Endothelial cell of umbilical vein (primary cell): ENCODE measurements at regions not wholly inside any gene's neighbourhood (a gene's known extent, or its start where the extent isn't known, plus 50 kb on each side); places are given as distances from the start of the nearest gene placed in this dataset.

Experiments used
- BruUV-seq: library from RNA; stranded (reverse); fragments of 400-500 nt; replicated peaks from 2 replicates; lab custom pipeline; 2021; lab: Mats Ljungman, UMichigan
- CTCF ChIA-PET: fragments of 300-600, 350-600 bp; sonication (Branson Sonifier 250); formaldehyde crosslinking; loops from one replicate; lab custom pipeline; 2021; ENCODE audit warnings: antibody characterized with exemption, inconsistent platforms; lab: Charles Lee
- POLR2A ChIA-PET: fragments of 300-600, 350-600 bp; sonication (Branson Sonifier 250); formaldehyde crosslinking; loops from one replicate; lab custom pipeline; 2021; ENCODE audit warnings: antibody characterized with exemption, inconsistent platforms; lab: Charles Lee
- DNase-seq: peaks from one replicate; pipeline ENCODE4 v3.0.0-alpha.2; 2011; ENCODE audit warnings: low read depth, low spot score
- FAIRE-seq: peaks from 2 replicates; lab custom pipeline; 2011; peaks lifted over from hg19 to GRCh38; lab: Jason Lieb, UNC
- H2AFZ ChIP-seq: 2 replicates; pipeline ENCODE4 v1.6.0; 2012; ENCODE audit warnings: low read depth, low read length, control low read depth, inconsistent platforms
- H3K27ac ChIP-seq: 2 replicates; pipeline ENCODE4 v1.5.1; 2011; ENCODE audit warnings: low read depth, mild to moderate bottlenecking, control low read depth, low read length, moderate library complexity; ENCODE audit not compliant: insufficient read depth
- H3K27me3 ChIP-seq, 2 experiments: 2 replicates each; pipeline versions ENCODE4 v1.6.0 to v1.6.1; 2011; ENCODE audit warnings: low read length in 2 of 2, mixed read lengths in 1 of 2; ENCODE audit not compliant: control insufficient read depth in 2 of 2, insufficient read depth in 2 of 2
- H3K36me3 ChIP-seq, 2 experiments: 2 replicates in 1 of 2; 3 replicates in 1 of 2; pipeline ENCODE4 v1.5.1; 2011; ENCODE audit warnings: low read length in 2 of 2, mild to moderate bottlenecking in 1 of 2, moderate library complexity in 1 of 2; ENCODE audit not compliant: control insufficient read depth in 2 of 2, insufficient read depth in 2 of 2; ENCODE audit errors: extremely low read depth in 1 of 2
- H3K4me1 ChIP-seq: 3 replicates; pipeline ENCODE4 v1.5.1; 2011; ENCODE audit warnings: mild to moderate bottlenecking, low read length; ENCODE audit not compliant: control insufficient read depth, insufficient read depth; ENCODE audit errors: extremely low read depth
- H3K4me2 ChIP-seq: 2 replicates; pipeline ENCODE4 v1.6.1; 2011; ENCODE audit warnings: low read length, control low read depth, mixed read lengths; ENCODE audit not compliant: insufficient read depth
- H3K4me3 ChIP-seq, 3 experiments: fragments of 200-600 bp in 1 of 3; sonication (generic), shearing (Covaris generic) in 1 of 3; replicated peaks in 1 of 3; 2 replicates each; pipeline ENCODE4 v1.5.1; 2011 to 2016; ENCODE audit warnings: control low read depth in 3 of 3, low read length in 3 of 3, mild to moderate bottlenecking in 2 of 3, inconsistent platforms in 1 of 3, low read depth in 1 of 3, moderate library complexity in 1 of 3; ENCODE audit not compliant: insufficient read depth in 1 of 3
- H3K79me2 ChIP-seq: 2 replicates; pipeline ENCODE4 v1.6.0; 2012; ENCODE audit warnings: low read length, inconsistent platforms; ENCODE audit not compliant: control insufficient read depth, insufficient read depth
- H3K9ac ChIP-seq: replicated peaks from 2 replicates; pipeline ENCODE3; 2011; ENCODE audit warnings: low read length, control low read depth; ENCODE audit not compliant: insufficient read depth; ENCODE audit errors: extremely low read depth
- H3K9me1 ChIP-seq: replicated peaks from 3 replicates; pipeline ENCODE4 v1.6.0; 2011; ENCODE audit warnings: mild to moderate bottlenecking, low read length; ENCODE audit not compliant: control insufficient read depth, insufficient read depth; ENCODE audit errors: extremely low read depth
- H3K9me3 ChIP-seq: replicated peaks from 2 replicates; pipeline ENCODE4 v1.5.1; 2012; ENCODE audit warnings: low read length, inconsistent platforms; ENCODE audit not compliant: control insufficient read depth, insufficient read depth
- H4K20me1 ChIP-seq: replicated peaks from 2 replicates; pipeline ENCODE3; 2011; ENCODE audit warnings: mild to moderate bottlenecking, low read length; ENCODE audit not compliant: control insufficient read depth, insufficient read depth; ENCODE audit errors: extremely low read depth
- EZH2 ChIP-seq: IDR thresholded peaks from 2 replicates; pipeline ENCODE4 v1.6.1; 2012; ENCODE audit warnings: borderline replicate concordance, low read depth, mild to moderate bottlenecking, moderate library complexity, low read length, inconsistent platforms; ENCODE audit not compliant: severe bottlenecking
- FOS ChIP-seq: IDR thresholded peaks from 2 replicates; pipeline ENCODE4 v1.6.1; 2011; ENCODE audit warnings: mild to moderate bottlenecking, low read length, moderate library complexity, borderline replicate concordance; ENCODE audit not compliant: insufficient read depth
- GATA2 ChIP-seq: IDR thresholded peaks from 2 replicates; pipeline ENCODE4 v1.7.0; 2011; ENCODE audit warnings: low read depth, mild to moderate bottlenecking, moderate library complexity, mixed read lengths, low read length; ENCODE audit not compliant: insufficient read length, insufficient read depth
- JUN ChIP-seq: IDR thresholded peaks from 2 replicates; pipeline ENCODE4 v1.6.1; 2011; ENCODE audit warnings: borderline replicate concordance, low read depth; ENCODE audit not compliant: insufficient read length, insufficient read depth
- MYC ChIP-seq: IDR thresholded peaks from one replicate; pipeline ENCODE4 v1.6.1; 2011; ENCODE audit warnings: mild to moderate bottlenecking, low read depth, low read length
- POLR2A ChIP-seq: IDR thresholded peaks from 2 replicates; pipeline ENCODE4 v1.6.1; 2012; ENCODE audit warnings: low read depth, mild to moderate bottlenecking, control low read depth, low read length
- POLR2AphosphoS5 ChIP-seq: IDR thresholded peaks from 2 replicates; pipeline ENCODE4 v1.6.1; 2012; ENCODE audit warnings: low read depth, mild to moderate bottlenecking, control low read depth, low read length, moderate library complexity; ENCODE audit not compliant: insufficient read depth
- dilution Hi-C: fragments of 300-500 bp; cut with MboI; formaldehyde crosslinking; loops from one replicate; pipeline ENCODE4 v1.15.0; 2019; ENCODE audit warnings: low sequenced_read_pairs; ENCODE audit not compliant: extremely low pct_ligation_motif_present
- intact Hi-C: fragments of 100-400 bp; cut with micrococcal nuclease; formaldehyde crosslinking; loops from one replicate; pipeline ENCODE4 v1.10.0; 2022
- TF ChIP-seq, protein P1 (sequence below), 2 donors: IDR thresholded peaks; 1 replicate in 1 of 2; 2 replicates in 1 of 2; pipeline ENCODE4 v1.5.1; 2011; ENCODE audit warnings: low read length in 2 of 2, mild to moderate bottlenecking in 2 of 2, moderate library complexity in 2 of 2, control low read depth in 1 of 2, inconsistent platforms in 1 of 2, low read depth in 1 of 2; ENCODE audit not compliant: insufficient read depth in 1 of 2; ENCODE audit errors: extremely low read depth in 1 of 2
- TF ChIP-seq, protein P2 (sequence below): IDR thresholded peaks from 2 replicates; pipeline ENCODE4 v1.6.1; 2011; ENCODE audit not compliant: insufficient read depth, insufficient read length

DNA sequence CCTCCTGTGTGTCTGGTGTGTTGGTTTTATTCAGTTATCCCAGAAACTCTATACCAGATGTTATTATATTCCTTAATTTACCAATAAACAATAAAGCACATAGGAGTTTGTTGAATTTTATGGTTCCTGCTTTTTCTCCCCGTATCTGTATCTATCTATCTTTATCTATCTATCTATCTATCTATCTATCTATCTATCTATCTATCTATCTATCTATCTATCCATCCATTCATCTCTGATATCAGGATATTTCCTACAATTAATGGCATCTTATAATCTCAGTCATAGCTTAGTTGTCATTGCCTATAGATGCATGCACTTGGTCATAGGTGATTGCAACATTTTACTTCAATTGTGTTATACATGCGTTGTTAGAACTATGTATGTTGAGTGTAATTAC lies 500.2 kb upstream of the ZEB2 start:
- intact Hi-C loops: no loop called here
- CTCF ChIA-PET: no interaction called here
- no peak for FAIRE-seq

More for the DNA sequence above, 500.2 kb upstream of the ZEB2 start:
- Histone ChIP-seq H3K27me3 (no peaks in the 10 kb centered on the region), H4K20me1 (no peaks in the 10 kb centered on the region), H3K4me2 (no peak overlapping the region), H3K9ac (no peak overlapping the region), H3K9me3 (no peaks in the 10 kb centered on the region), H3K4me1 (peaks cover 19% of the 10 kb centered on the region), H3K9me1 (peaks cover 2% of the 10 kb centered on the region), H3K27ac (no peak overlapping the region), H3K79me2 (no peaks in the 10 kb centered on the region), H3K36me3 (no peaks in the 10 kb centered on the region), H3K4me3 (no peak overlapping the region), H2AFZ (no peak overlapping the region)
- no TSS peak for BruUV-seq
- no peak for TF ChIP-seq POLR2AphosphoS5
- TF ChIP-seq POLR2A: no peak
- TF ChIP-seq MYC: no peak
- TF ChIP-seq FOS: no peak
- TF ChIP-seq, protein P1, sequence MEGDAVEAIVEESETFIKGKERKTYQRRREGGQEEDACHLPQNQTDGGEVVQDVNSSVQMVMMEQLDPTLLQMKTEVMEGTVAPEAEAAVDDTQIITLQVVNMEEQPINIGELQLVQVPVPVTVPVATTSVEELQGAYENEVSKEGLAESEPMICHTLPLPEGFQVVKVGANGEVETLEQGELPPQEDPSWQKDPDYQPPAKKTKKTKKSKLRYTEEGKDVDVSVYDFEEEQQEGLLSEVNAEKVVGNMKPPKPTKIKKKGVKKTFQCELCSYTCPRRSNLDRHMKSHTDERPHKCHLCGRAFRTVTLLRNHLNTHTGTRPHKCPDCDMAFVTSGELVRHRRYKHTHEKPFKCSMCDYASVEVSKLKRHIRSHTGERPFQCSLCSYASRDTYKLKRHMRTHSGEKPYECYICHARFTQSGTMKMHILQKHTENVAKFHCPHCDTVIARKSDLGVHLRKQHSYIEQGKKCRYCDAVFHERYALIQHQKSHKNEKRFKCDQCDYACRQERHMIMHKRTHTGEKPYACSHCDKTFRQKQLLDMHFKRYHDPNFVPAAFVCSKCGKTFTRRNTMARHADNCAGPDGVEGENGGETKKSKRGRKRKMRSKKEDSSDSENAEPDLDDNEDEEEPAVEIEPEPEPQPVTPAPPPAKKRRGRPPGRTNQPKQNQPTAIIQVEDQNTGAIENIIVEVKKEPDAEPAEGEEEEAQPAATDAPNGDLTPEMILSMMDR (IDR thresholded peaks at IDR 0.05; ENCODE audit: extremely low read depth in 1 of 2, insufficient read depth in 1 of 2, low read depth in 1 of 2, low read length in 2 of 2): no peak
- TF ChIP-seq JUN: no peak
- TF ChIP-seq, protein P2, sequence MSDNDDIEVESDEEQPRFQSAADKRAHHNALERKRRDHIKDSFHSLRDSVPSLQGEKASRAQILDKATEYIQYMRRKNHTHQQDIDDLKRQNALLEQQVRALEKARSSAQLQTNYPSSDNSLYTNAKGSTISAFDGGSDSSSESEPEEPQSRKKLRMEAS: no peak
- TF ChIP-seq GATA2: no peak
- TF ChIP-seq EZH2: no peak
- POLR2A ChIA-PET: no interaction called here
- dilution Hi-C loops: no loop called here
- no peak for DNase-seq
